ENCODE measurements at regions not wholly inside any gene's neighbourhood (a gene's known extent, or its start where the extent isn't known, plus 50 kb on each side); places are given as distances from the start of the nearest gene placed in this dataset.

- TF ChIP-seq CTCF (IDR thresholded peaks at IDR 0.05; ENCODE audit: low read depth, low read length, poor library complexity, severe bottlenecking) (no peak), EZH2phosphoT487 (IDR thresholded peaks at IDR 0.05; ENCODE audit: borderline replicate concordance, low read length) (no peak)
Measured at GRCh38 chr5:58069016-58069705, 390.7 kb downstream of the PLK2 start.

Data from DOHH2 (cell line).